Caco-2 (cell line): ENCODE measurements at regions not wholly inside any gene's neighbourhood (a gene's known extent, or its start where the extent isn't known, plus 50 kb on each side); places are given as distances from the start of the nearest gene placed in this dataset.

Experiments used
- BruUV-seq: library from RNA; stranded (reverse); fragments of 400-500 nt; replicated peaks from 2 replicates; lab custom pipeline; 2021; lab: Mats Ljungman, UMichigan
- CTCF ChIA-PET: fragments of 300-600 bp; sonication (Branson Sonifier 250); formaldehyde crosslinking; loops from one replicate; lab custom pipeline; 2022; ENCODE audit warnings: antibody characterized with exemption; lab: Charles Lee
- POLR2A ChIA-PET: fragments of 300-600 bp; sonication (Branson Sonifier 250); formaldehyde crosslinking; loops from one replicate; lab custom pipeline; 2022; ENCODE audit warnings: antibody characterized with exemption; lab: Charles Lee
- DNase-seq, 2 experiments: peaks; one replicate each; pipeline versions ENCODE4 v3.0.0 to v3.0.0-alpha.2; 2020 to 2022
- H3K27me3 ChIP-seq: replicated peaks from 2 replicates; pipeline ENCODE4 v1.6.0; 2011; ENCODE audit warnings: low read length; ENCODE audit not compliant: control insufficient read depth, insufficient read depth
- H3K36me3 ChIP-seq: 2 replicates; pipeline ENCODE4 v1.5.1; 2011; ENCODE audit warnings: low read length; ENCODE audit not compliant: control insufficient read depth, insufficient read depth
- H3K4me1 ChIP-seq: fragments of 250-450 bp; sonication (Bioruptor Pico); 2 replicates; pipeline ENCODE4 v1.5.1; 2020; ENCODE audit warnings: mild to moderate bottlenecking
- H3K4me3 ChIP-seq: 2 replicates; pipeline ENCODE4 v1.5.1; 2011; ENCODE audit warnings: low read depth, mild to moderate bottlenecking, control low read depth, low read length
- H3K9me3 ChIP-seq: fragments of 250-450 bp; sonication (Bioruptor Pico); 2 replicates; pipeline ENCODE4 v1.5.1; 2020; ENCODE audit warnings: mild to moderate bottlenecking, moderate library complexity
- H3K27ac Mint-ChIP-seq: one replicate; pipeline ENCODE4 v1.8.0; 2022; ENCODE audit warnings: mixed read lengths; ENCODE audit not compliant: unreplicated experiment
- H3K27me3 Mint-ChIP-seq: one replicate; pipeline ENCODE4 v1.8.0; 2022; ENCODE audit warnings: mixed read lengths; ENCODE audit not compliant: insufficient read depth, unreplicated experiment
- H3K36me3 Mint-ChIP-seq: one replicate; pipeline ENCODE4 v1.8.0; 2022; ENCODE audit warnings: mild to moderate bottlenecking, mixed read lengths; ENCODE audit not compliant: insufficient read depth, unreplicated experiment
- H3K4me1 Mint-ChIP-seq: one replicate; pipeline ENCODE4 v1.8.0; 2022; ENCODE audit warnings: low read depth, mixed read lengths; ENCODE audit not compliant: unreplicated experiment
- H3K4me3 Mint-ChIP-seq: one replicate; pipeline ENCODE4 v1.8.0; 2022; ENCODE audit warnings: mild to moderate bottlenecking, moderate library complexity, mixed read lengths; ENCODE audit not compliant: unreplicated experiment
- H3K9me3 Mint-ChIP-seq: one replicate; pipeline ENCODE4 v1.8.0; 2022; ENCODE audit warnings: mixed read lengths; ENCODE audit not compliant: unreplicated experiment
- CTCF ChIP-seq, 2 experiments: fragments of 200-600 bp in 1 of 2; IDR thresholded peaks; 1 replicate in 1 of 2; 2 replicates in 1 of 2; pipeline versions ENCODE4 v1.5.1 to v1.8.0; 2011 to 2022; ENCODE audit warnings: antibody characterized with exemption in 1 of 2, control low read depth in 1 of 2, inconsistent platforms in 1 of 2, low read depth in 1 of 2, low read length in 1 of 2, mild to moderate bottlenecking in 1 of 2, moderate library complexity in 1 of 2; ENCODE audit not compliant: insufficient read depth in 1 of 2, severe bottlenecking in 1 of 2, unreplicated experiment in 1 of 2
- intact Hi-C: fragments of 100-400 bp; cut with micrococcal nuclease; formaldehyde crosslinking; loops from one replicate; pipeline ENCODE4 v1.10.0; 2022; ENCODE audit not compliant: unreplicated experiment

- peaks cover 16% of the 10 kb centered on the region for H3K27me3 Mint-ChIP-seq
- CTCF ChIA-PET: no interaction called here
- DNase-seq: no peak
- no TSS peak for BruUV-seq
- H3K4me1 Mint-ChIP-seq: no peaks in the 10 kb centered on the region
- Histone ChIP-seq H3K36me3 (no peaks in the 10 kb centered on the region), H3K9me3 (no peaks in the 10 kb centered on the region), H3K27me3 (no peaks in the 10 kb centered on the region), H3K4me3 (no peak overlapping the region), H3K4me1 (no peaks in the 10 kb centered on the region)
- no peak for TF ChIP-seq CTCF (IDR thresholded peaks at IDR 0.05; ENCODE audit: insufficient read depth in 1 of 2, low read depth in 1 of 2, low read length in 1 of 2, severe bottlenecking in 1 of 2, unreplicated experiment in 1 of 2)
- H3K27ac Mint-ChIP-seq: no peak overlapping the region
- H3K4me3 Mint-ChIP-seq: no peak overlapping the region
- POLR2A ChIA-PET: no interaction called here
- no peaks in the 10 kb centered on the region for H3K9me3 Mint-ChIP-seq
- intact Hi-C loops: no loop called here
- H3K36me3 Mint-ChIP-seq: no peaks in the 10 kb centered on the region
Observed at GRCh38 chr1:215458562-215458961, 108.5 kb upstream of the KCTD3 start.

DNA sequence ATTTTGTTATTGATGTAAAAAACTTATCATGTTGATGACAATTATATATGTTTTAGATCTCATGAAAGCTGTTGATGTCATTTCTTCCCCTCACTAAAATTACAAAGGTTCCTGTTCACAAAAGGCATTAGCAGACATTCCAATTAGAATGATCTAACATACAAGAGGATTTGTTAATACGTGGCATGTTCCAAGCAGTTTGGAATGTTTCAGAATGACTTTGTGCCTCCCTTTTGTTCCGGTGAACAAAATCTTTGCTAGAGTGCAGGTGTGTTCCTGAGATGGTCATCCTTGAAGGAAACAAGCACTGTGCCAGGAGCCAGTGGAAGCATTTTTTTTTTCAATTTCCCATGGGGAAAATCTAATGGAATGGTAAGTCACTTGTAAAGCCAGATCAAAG lies 108.0 kb upstream of the KCTD3 start:
- Histone ChIP-seq H3K4me3 (no peak overlapping the region), H3K27me3 (no peaks in the 10 kb centered on the region), H3K4me1 (no peaks in the 10 kb centered on the region), H3K9me3 (no peaks in the 10 kb centered on the region), H3K36me3 (no peaks in the 10 kb centered on the region)
- BruUV-seq: no TSS peak
- Mint-ChIP-seq H3K4me1 (no peaks in the 10 kb centered on the region), H3K4me3 (no peak overlapping the region), H3K36me3 (no peaks in the 10 kb centered on the region), H3K27ac (no peak overlapping the region), H3K9me3 (no peaks in the 10 kb centered on the region), H3K27me3 (peaks cover 16% of the 10 kb centered on the region)
- ChIA-PET CTCF (no interaction called here), POLR2A (no interaction called here)
- no peak for DNase-seq
- intact Hi-C loops: no loop called here
- no peak for TF ChIP-seq CTCF (IDR thresholded peaks at IDR 0.05; ENCODE audit: insufficient read depth in 1 of 2, low read depth in 1 of 2, low read length in 1 of 2, severe bottlenecking in 1 of 2, unreplicated experiment in 1 of 2)

GRCh38 chr1:215466361-215466760 lies 100.7 kb upstream of the KCTD3 start:
- TF ChIP-seq CTCF (IDR thresholded peaks at IDR 0.05; ENCODE audit: insufficient read depth in 1 of 2, low read depth in 1 of 2, low read length in 1 of 2, severe bottlenecking in 1 of 2, unreplicated experiment in 1 of 2): no peak
- no peak for DNase-seq
- H3K27me3 Mint-ChIP-seq: peaks cover 4% of the 10 kb centered on the region
- H3K36me3 Mint-ChIP-seq: no peaks in the 10 kb centered on the region
- no peaks in the 10 kb centered on the region for H3K4me1 Mint-ChIP-seq
- CTCF ChIA-PET: no interaction called here
- H3K36me3 ChIP-seq: no peaks in the 10 kb centered on the region
- H3K4me3 Mint-ChIP-seq: no peak overlapping the region
- no peaks in the 10 kb centered on the region for H3K9me3 ChIP-seq
- H3K4me3 ChIP-seq: no peak overlapping the region
- no peak overlapping the region for H3K27ac Mint-ChIP-seq
- H3K4me1 ChIP-seq: no peaks in the 10 kb centered on the region
- intact Hi-C loops: no loop called here
- no TSS peak for BruUV-seq
- H3K9me3 Mint-ChIP-seq: no peaks in the 10 kb centered on the region
- POLR2A ChIA-PET: no interaction called here
- no peaks in the 10 kb centered on the region for H3K27me3 ChIP-seq
